Colonic mucosa (tissue), 4 donors: ENCODE measurements at regions not wholly inside any gene's neighbourhood (a gene's known extent, or its start where the extent isn't known, plus 50 kb on each side); places are given as distances from the start of the nearest gene placed in this dataset.

ENCODE experiments used
- DNase-seq: peaks from one replicate; pipeline ENCODE4 v3.0.0-alpha.2; 2020
- H3K27ac ChIP-seq: fragments of 200-600 bp; one replicate; pipeline ENCODE4 v1.8.0; 2021
- H3K27me3 ChIP-seq: fragments of 200-600 bp; one replicate; pipeline ENCODE4 v1.8.0; 2021
- H3K36me3 ChIP-seq: fragments of 200-600 bp; one replicate; pipeline ENCODE4 v1.8.0; 2021
- H3K4me1 ChIP-seq: fragments of 200-600 bp; one replicate; pipeline ENCODE4 v1.8.0; 2021; ENCODE audit warnings: mild to moderate bottlenecking
- H3K4me3 ChIP-seq: fragments of 200-600 bp; one replicate; pipeline ENCODE4 v1.8.0; 2021
- H3K9ac ChIP-seq, 2 donors: one replicate each; pipeline ENCODE4 v1.7.0; 2013; ENCODE audit warnings: control low read depth in 2 of 2, low read depth in 2 of 2, low read length in 2 of 2
- H3K9me3 ChIP-seq: fragments of 200-600 bp; one replicate; pipeline ENCODE4 v1.8.0; 2021
- CTCF ChIP-seq: fragments of 200-600 bp; IDR thresholded peaks from one replicate; pipeline ENCODE4 v1.8.0; 2022; ENCODE audit warnings: antibody characterized with exemption, mild to moderate bottlenecking
- intact Hi-C: fragments of 100-400 bp; cut with DNase I; formaldehyde crosslinking; loops from one replicate; pipeline ENCODE4 v1.14.1; 2022
- donor health status: healthy.
- donor health status: DM: no; HTN: no; CAD: no.
- donor health status: DM: no; HTN: no; CAD: no.

GRCh38 chr12:58166643-58167042, 225.3 kb downstream of the ATP23 start:
- Histone ChIP-seq H3K4me1 (no peaks in the 10 kb centered on the region), H3K9me3 (no peaks in the 10 kb centered on the region), H3K9ac (no peak overlapping the region), H3K27me3 (no peaks in the 10 kb centered on the region), H3K27ac (no peak overlapping the region), H3K36me3 (no peaks in the 10 kb centered on the region), H3K4me3 (no peak overlapping the region)
- no peak for TF ChIP-seq CTCF
- no peak for DNase-seq
- intact Hi-C loops = no loop called here

- TF ChIP-seq CTCF = no peak
- intact Hi-C loops = no loop called here
These were observed 226.3 kb downstream of the ATP23 start for GRCh38 chr12:58167622-58168021.

GRCh38 chr12:58169826-58170225, 228.5 kb downstream of the ATP23 start:
- H3K36me3 ChIP-seq = no peaks in the 10 kb centered on the region
- H3K4me3 ChIP-seq = no peak overlapping the region
- H3K9ac ChIP-seq = no peak overlapping the region
- H3K27ac ChIP-seq = no peak overlapping the region
- DNase-seq = no peak
- intact Hi-C loops = no loop called here
- H3K9me3 ChIP-seq = no peaks in the 10 kb centered on the region
- no peaks in the 10 kb centered on the region for H3K27me3 ChIP-seq
- no peak for TF ChIP-seq CTCF
- no peaks in the 10 kb centered on the region for H3K4me1 ChIP-seq

More at GRCh38 chr12:58167622-58168021, 226.3 kb downstream of the ATP23 start:
- no peak overlapping the region for H3K4me3 ChIP-seq
- no peaks in the 10 kb centered on the region for H3K9me3 ChIP-seq
- no peaks in the 10 kb centered on the region for H3K4me1 ChIP-seq
- no peak overlapping the region for H3K9ac ChIP-seq
- no peaks in the 10 kb centered on the region for H3K36me3 ChIP-seq
- DNase-seq = no peak
- no peaks in the 10 kb centered on the region for H3K27me3 ChIP-seq
- H3K27ac ChIP-seq = no peak overlapping the region

- Histone ChIP-seq H3K9me3 (no peaks in the 10 kb centered on the region), H3K27ac (no peak overlapping the region), H3K9ac (no peak overlapping the region), H3K4me3 (no peak overlapping the region), H3K36me3 (no peaks in the 10 kb centered on the region), H3K27me3 (no peaks in the 10 kb centered on the region), H3K4me1 (no peaks in the 10 kb centered on the region)
- peak; percentile 37 for DNase-seq
- intact Hi-C loops = no loop called here
- no peak for TF ChIP-seq CTCF
These were observed 230.5 kb downstream of the ATP23 start for GRCh38 chr12:58171914-58172313.

GRCh38 chr12:58172433-58173073, 231.2 kb downstream of the ATP23 start:
- no peak overlapping the region for H3K9ac ChIP-seq
- no peaks in the 10 kb centered on the region for H3K27me3 ChIP-seq
- H3K36me3 ChIP-seq = no peaks in the 10 kb centered on the region
- no peak for DNase-seq
- H3K9me3 ChIP-seq = no peaks in the 10 kb centered on the region
- intact Hi-C loops = no loop called here
- no peak overlapping the region for H3K27ac ChIP-seq
- H3K4me1 ChIP-seq = no peaks in the 10 kb centered on the region
- TF ChIP-seq CTCF = no peak
- H3K4me3 ChIP-seq = no peak overlapping the region
